ENCODE measurements at regions not wholly inside any gene's neighbourhood (a gene's known extent, or its start where the extent isn't known, plus 50 kb on each side); places are given as distances from the start of the nearest gene placed in this dataset.

GRCh38 chr12:127779301-127780045 lies 487.5 kb upstream of the TMEM132C start:
- Mint-ChIP-seq H3K27me3 (ENCODE audit: insufficient read depth, unreplicated experiment) (no peaks in the 10 kb centered on the region), H3K9me3 (ENCODE audit: unreplicated experiment) (peaks cover 31% of the 10 kb centered on the region), H3K4me3 (ENCODE audit: unreplicated experiment) (no peak overlapping the region), H3K36me3 (ENCODE audit: insufficient read depth, unreplicated experiment) (no peaks in the 10 kb centered on the region), H3K27ac (ENCODE audit: low read depth, unreplicated experiment) (no peak overlapping the region), H3K4me1 (ENCODE audit: insufficient read depth, unreplicated experiment) (no peaks in the 10 kb centered on the region)
- ChIA-PET CTCF (no interaction called here), POLR2A (no interaction called here)
- no peak for DNase-seq (ENCODE audit: unreplicated experiment)
- no peak for TF ChIP-seq CTCF (IDR thresholded peaks at IDR 0.05; ENCODE audit: unreplicated experiment)
- intact Hi-C loops (cut with micrococcal nuclease): no loop called here
- no TSS peak for BruUV-seq (replicated peaks)

GRCh38 chr12:127780881-127781280 lies 486.1 kb upstream of the TMEM132C start:
- no peak for DNase-seq (ENCODE audit: unreplicated experiment)
- Mint-ChIP-seq H3K36me3 (ENCODE audit: insufficient read depth, unreplicated experiment) (no peaks in the 10 kb centered on the region), H3K9me3 (ENCODE audit: unreplicated experiment) (peaks cover 34% of the 10 kb centered on the region), H3K27ac (ENCODE audit: low read depth, unreplicated experiment) (no peak overlapping the region), H3K4me1 (ENCODE audit: insufficient read depth, unreplicated experiment) (no peaks in the 10 kb centered on the region), H3K27me3 (ENCODE audit: insufficient read depth, unreplicated experiment) (no peaks in the 10 kb centered on the region), H3K4me3 (ENCODE audit: unreplicated experiment) (no peak overlapping the region)
- BruUV-seq (replicated peaks): no TSS peak
- intact Hi-C loops (cut with micrococcal nuclease): no loop called here
- ChIA-PET CTCF (no interaction called here), POLR2A (no interaction called here)
- TF ChIP-seq CTCF (IDR thresholded peaks at IDR 0.05; ENCODE audit: unreplicated experiment): no peak

- CTCF ChIA-PET: no interaction called here
- intact Hi-C loops (cut with micrococcal nuclease): no loop called here
- H3K27me3 Mint-ChIP-seq (ENCODE audit: insufficient read depth, unreplicated experiment): no peaks in the 10 kb centered on the region
- no peak overlapping the region for H3K27ac Mint-ChIP-seq (ENCODE audit: low read depth, unreplicated experiment)
- TF ChIP-seq CTCF (IDR thresholded peaks at IDR 0.05; ENCODE audit: unreplicated experiment): no peak
- no peak for DNase-seq (ENCODE audit: unreplicated experiment)
- H3K9me3 Mint-ChIP-seq (ENCODE audit: unreplicated experiment): peaks cover 30% of the 10 kb centered on the region
- H3K36me3 Mint-ChIP-seq (ENCODE audit: insufficient read depth, unreplicated experiment): no peaks in the 10 kb centered on the region
- no TSS peak for BruUV-seq (replicated peaks)
- no peaks in the 10 kb centered on the region for H3K4me1 Mint-ChIP-seq (ENCODE audit: insufficient read depth, unreplicated experiment)
- POLR2A ChIA-PET: no interaction called here
- no peak overlapping the region for H3K4me3 Mint-ChIP-seq (ENCODE audit: unreplicated experiment)
These were observed 485.6 kb upstream of the TMEM132C start for GRCh38 chr12:127781336-127781735.

GRCh38 chr12:127785540-127785939 lies 481.4 kb upstream of the TMEM132C start:
- no peak for TF ChIP-seq CTCF (IDR thresholded peaks at IDR 0.05; ENCODE audit: unreplicated experiment)
- CTCF ChIA-PET: no interaction called here
- intact Hi-C loops (cut with micrococcal nuclease): no loop called here
- no peaks in the 10 kb centered on the region for H3K36me3 Mint-ChIP-seq (ENCODE audit: insufficient read depth, unreplicated experiment)
- H3K9me3 Mint-ChIP-seq (ENCODE audit: unreplicated experiment): peaks cover 31% of the 10 kb centered on the region
- peak; percentile 22 for DNase-seq (ENCODE audit: unreplicated experiment)
- no peak overlapping the region for H3K27ac Mint-ChIP-seq (ENCODE audit: low read depth, unreplicated experiment)
- no TSS peak for BruUV-seq (replicated peaks)
- H3K4me1 Mint-ChIP-seq (ENCODE audit: insufficient read depth, unreplicated experiment): no peaks in the 10 kb centered on the region
- H3K4me3 Mint-ChIP-seq (ENCODE audit: unreplicated experiment): no peak overlapping the region
- POLR2A ChIA-PET: no interaction called here
- H3K27me3 Mint-ChIP-seq (ENCODE audit: insufficient read depth, unreplicated experiment): no peaks in the 10 kb centered on the region
